ENCODE measurements at regions not wholly inside any gene's neighbourhood (a gene's known extent, or its start where the extent isn't known, plus 50 kb on each side); places are given as distances from the start of the nearest gene placed in this dataset.

GRCh38 chr2:145925591-145925990 is 1405.7 kb upstream of the ZEB2 start:
- TF ChIP-seq CTCF (IDR thresholded peaks at IDR 0.05) (no peak), EZH2 (IDR thresholded peaks at IDR 0.05; ENCODE audit: borderline replicate concordance, insufficient read depth, low read depth, low read length, poor library complexity, severe bottlenecking) (no peak)
